ENCODE measurements at regions not wholly inside any gene's neighbourhood (a gene's known extent, or its start where the extent isn't known, plus 50 kb on each side); places are given as distances from the start of the nearest gene placed in this dataset.

- Histone ChIP-seq H3K4me2 (no peak overlapping the region), H4K20me1 (no peaks in the 10 kb centered on the region), H3K4me3 (no peak overlapping the region), H3K27ac (no peak overlapping the region), H3K9me3 (no peaks in the 10 kb centered on the region), H3K27me3 (no peaks in the 10 kb centered on the region), H3K36me3 (no peaks in the 10 kb centered on the region), H3K9ac (no peak overlapping the region), H3K4me1 (no peaks in the 10 kb centered on the region)
- no peak for TF ChIP-seq Cebpa-rat (IDR thresholded peaks at IDR 0.05)
Measured at GRCh38 chr10:9081253-9081652, 1026.8 kb downstream of the GATA3 start.

GRCh38 chr10:9081961-9082360 is 1027.5 kb downstream of the GATA3 start:
- Histone ChIP-seq H3K4me3 (no peak overlapping the region), H3K27me3 (no peaks in the 10 kb centered on the region), H3K36me3 (no peaks in the 10 kb centered on the region), H3K9ac (no peak overlapping the region), H3K4me2 (no peak overlapping the region), H3K27ac (no peak overlapping the region), H4K20me1 (no peaks in the 10 kb centered on the region), H3K9me3 (no peaks in the 10 kb centered on the region), H3K4me1 (no peaks in the 10 kb centered on the region)
- no peak for TF ChIP-seq Cebpa-rat (IDR thresholded peaks at IDR 0.05)

- no peak overlapping the region for H3K4me3 ChIP-seq
- H3K36me3 ChIP-seq: no peaks in the 10 kb centered on the region
- no peak overlapping the region for H3K9ac ChIP-seq
- no peak for TF ChIP-seq Cebpa-rat (IDR thresholded peaks at IDR 0.05)
- H3K9me3 ChIP-seq: no peaks in the 10 kb centered on the region
- H3K27ac ChIP-seq: no peak overlapping the region
- H3K4me1 ChIP-seq: no peaks in the 10 kb centered on the region
- no peak overlapping the region for H3K4me2 ChIP-seq
- no peaks in the 10 kb centered on the region for H3K27me3 ChIP-seq
- H4K20me1 ChIP-seq: no peaks in the 10 kb centered on the region
Measured at GRCh38 chr10:9091530-9092093, 1037.1 kb downstream of the GATA3 start.

GRCh38 chr10:9096288-9096687 is 1041.8 kb downstream of the GATA3 start:
- Histone ChIP-seq H3K27me3 (no peaks in the 10 kb centered on the region), H3K4me3 (no peak overlapping the region), H3K4me1 (no peaks in the 10 kb centered on the region), H3K27ac (no peak overlapping the region), H4K20me1 (no peaks in the 10 kb centered on the region), H3K4me2 (no peak overlapping the region), H3K9ac (no peak overlapping the region), H3K36me3 (no peaks in the 10 kb centered on the region), H3K9me3 (no peaks in the 10 kb centered on the region)
- no peak for TF ChIP-seq Cebpa-rat (IDR thresholded peaks at IDR 0.05)

GRCh38 chr10:9097206-9097990 is 1042.9 kb downstream of the GATA3 start:
- Histone ChIP-seq H3K4me3 (no peak overlapping the region), H3K27ac (no peak overlapping the region), H3K9me3 (no peaks in the 10 kb centered on the region), H3K36me3 (no peaks in the 10 kb centered on the region), H4K20me1 (no peaks in the 10 kb centered on the region), H3K4me1 (no peaks in the 10 kb centered on the region), H3K27me3 (no peaks in the 10 kb centered on the region), H3K9ac (no peak overlapping the region), H3K4me2 (no peak overlapping the region)
- no peak for TF ChIP-seq Cebpa-rat (IDR thresholded peaks at IDR 0.05)

- H3K27ac ChIP-seq: no peak overlapping the region
- H3K4me1 ChIP-seq: no peaks in the 10 kb centered on the region
- no peak overlapping the region for H3K9ac ChIP-seq
- H3K9me3 ChIP-seq: no peaks in the 10 kb centered on the region
- H3K27me3 ChIP-seq: no peaks in the 10 kb centered on the region
- H4K20me1 ChIP-seq: no peaks in the 10 kb centered on the region
- no peak overlapping the region for H3K4me2 ChIP-seq
- H3K4me3 ChIP-seq: no peak overlapping the region
- TF ChIP-seq Cebpa-rat (IDR thresholded peaks at IDR 0.05): no peak
- H3K36me3 ChIP-seq: no peaks in the 10 kb centered on the region
Measured at GRCh38 chr10:9097991-9098306, 1043.5 kb downstream of the GATA3 start.

GRCh38 chr10:9102026-9102425 is 1047.5 kb downstream of the GATA3 start:
- Histone ChIP-seq H3K9me3 (no peaks in the 10 kb centered on the region), H3K9ac (no peak overlapping the region), H3K4me2 (no peak overlapping the region), H3K27ac (no peak overlapping the region), H4K20me1 (no peaks in the 10 kb centered on the region), H3K4me3 (no peak overlapping the region), H3K36me3 (no peaks in the 10 kb centered on the region), H3K4me1 (no peaks in the 10 kb centered on the region), H3K27me3 (no peaks in the 10 kb centered on the region)
- no peak for TF ChIP-seq Cebpa-rat (IDR thresholded peaks at IDR 0.05)

GRCh38 chr10:9103301-9103700 is 1048.8 kb downstream of the GATA3 start:
- no peak overlapping the region for H3K4me3 ChIP-seq
- no peak overlapping the region for H3K4me2 ChIP-seq
- no peak for TF ChIP-seq Cebpa-rat (IDR thresholded peaks at IDR 0.05)
- H3K4me1 ChIP-seq: no peaks in the 10 kb centered on the region
- no peak overlapping the region for H3K9ac ChIP-seq
- H3K27ac ChIP-seq: no peak overlapping the region
- H3K36me3 ChIP-seq: no peaks in the 10 kb centered on the region
- no peaks in the 10 kb centered on the region for H4K20me1 ChIP-seq
- no peaks in the 10 kb centered on the region for H3K27me3 ChIP-seq
- H3K9me3 ChIP-seq: no peaks in the 10 kb centered on the region

- Histone ChIP-seq H3K9ac (no peak overlapping the region), H3K4me2 (no peak overlapping the region), H4K20me1 (no peaks in the 10 kb centered on the region), H3K27me3 (no peaks in the 10 kb centered on the region), H3K27ac (no peak overlapping the region), H3K4me1 (no peaks in the 10 kb centered on the region), H3K9me3 (no peaks in the 10 kb centered on the region), H3K36me3 (no peaks in the 10 kb centered on the region), H3K4me3 (no peak overlapping the region)
- no peak for TF ChIP-seq Cebpa-rat (IDR thresholded peaks at IDR 0.05)
Measured at GRCh38 chr10:9111976-9112375, 1057.5 kb downstream of the GATA3 start.

- no peaks in the 10 kb centered on the region for H3K4me1 ChIP-seq
- no peaks in the 10 kb centered on the region for H3K27me3 ChIP-seq
- no peaks in the 10 kb centered on the region for H3K36me3 ChIP-seq
- H3K4me3 ChIP-seq: no peak overlapping the region
- no peaks in the 10 kb centered on the region for H4K20me1 ChIP-seq
- no peak overlapping the region for H3K4me2 ChIP-seq
- TF ChIP-seq Cebpa-rat (IDR thresholded peaks at IDR 0.05): no peak
- H3K27ac ChIP-seq: no peak overlapping the region
- H3K9me3 ChIP-seq: no peaks in the 10 kb centered on the region
- H3K9ac ChIP-seq: no peak overlapping the region
Measured at GRCh38 chr10:9126728-9127127, 1072.2 kb downstream of the GATA3 start.

All from BLaER1 (cell line).